GM23338 (cell line): ENCODE measurements at regions not wholly inside any gene's neighbourhood (a gene's known extent, or its start where the extent isn't known, plus 50 kb on each side); places are given as distances from the start of the nearest gene placed in this dataset.

Source experiments
- ATAC-seq: fragments of 200-7000 bp; cut with Tn5 transposase; 3 replicates; pipeline ENCODE4 v1.9.1; 2020
- DNase-seq: peaks from one replicate; pipeline ENCODE4 v3.0.0-alpha.2; 2015; ENCODE audit warnings: low spot score
- H2AFZ ChIP-seq: fragments of 200-600 bp; sonication (generic); 2 replicates; pipeline ENCODE4 v1.8.0; 2016; ENCODE audit warnings: antibody characterized with exemption, mild to moderate bottlenecking, moderate library complexity
- H3F3A ChIP-seq: fragments of 200-600 bp; sonication (generic); replicated peaks from 2 replicates; pipeline ENCODE4 v1.8.0; 2017; ENCODE audit warnings: antibody characterized with exemption, mixed run types, low read depth
- H3K27ac ChIP-seq: fragments of 200-600 bp; sonication (generic); 2 replicates; pipeline ENCODE4 v1.6.1; 2016; ENCODE audit warnings: low read depth
- H3K27me3 ChIP-seq: fragments of 200-600 bp; sonication (generic); 2 replicates; pipeline ENCODE4 v1.8.0; 2016; ENCODE audit warnings: mild to moderate bottlenecking, mixed run types, moderate library complexity; ENCODE audit not compliant: insufficient read depth
- H3K36me3 ChIP-seq: fragments of 200-600 bp; sonication (generic); 2 replicates; pipeline ENCODE4 v1.8.0; 2016; ENCODE audit warnings: mild to moderate bottlenecking; ENCODE audit not compliant: insufficient read depth
- H3K4me1 ChIP-seq: fragments of 200-600 bp; sonication (generic); 2 replicates; pipeline ENCODE4 v1.8.0; 2016; ENCODE audit warnings: mild to moderate bottlenecking, moderate library complexity; ENCODE audit not compliant: insufficient read depth
- H3K4me2 ChIP-seq: fragments of 200-600 bp; sonication (generic); 2 replicates; pipeline ENCODE4 v1.7.1; 2017; ENCODE audit warnings: mixed run types
- H3K4me3 ChIP-seq: fragments of 200-600 bp; sonication (generic); 2 replicates; pipeline ENCODE4 v1.6.1; 2016; ENCODE audit warnings: mixed run types
- H3K79me2 ChIP-seq: fragments of 200-600 bp; sonication (generic); replicated peaks from 2 replicates; pipeline ENCODE4 v1.8.0; 2017; ENCODE audit warnings: mild to moderate bottlenecking; ENCODE audit not compliant: insufficient read depth
- H3K9me2 ChIP-seq: fragments of 200-600 bp; sonication (generic); 2 replicates; pipeline ENCODE4 v1.8.0; 2017; ENCODE audit not compliant: insufficient read depth
- H4K20me1 ChIP-seq: fragments of 200-600 bp; sonication (generic); replicated peaks from 2 replicates; pipeline ENCODE4 v1.8.0; 2017; ENCODE audit warnings: mild to moderate bottlenecking; ENCODE audit not compliant: insufficient read depth
- H3K27ac Mint-ChIP-seq: 2 replicates; pipeline ENCODE4 v1.8.0; 2020; ENCODE audit warnings: inconsistent platforms, mild to moderate bottlenecking, moderate library complexity, mixed read lengths
- H3K27me3 Mint-ChIP-seq: 3 replicates; pipeline ENCODE4 v1.8.0; 2022; ENCODE audit warnings: low read depth, mild to moderate bottlenecking, moderate library complexity, mixed read lengths, inconsistent platforms; ENCODE audit not compliant: insufficient read depth, poor library complexity
- H3K36me3 Mint-ChIP-seq: 3 replicates; pipeline ENCODE4 v1.8.0; 2021; ENCODE audit warnings: low read depth, mild to moderate bottlenecking, inconsistent platforms, moderate library complexity, mixed read lengths
- H3K4me1 Mint-ChIP-seq: 3 replicates; pipeline ENCODE4 v1.8.0; 2020; ENCODE audit warnings: mild to moderate bottlenecking, inconsistent platforms, mixed read lengths
- H3K4me3 Mint-ChIP-seq: 3 replicates; pipeline ENCODE4 v1.8.0; 2021; ENCODE audit warnings: moderate library complexity, mild to moderate bottlenecking, inconsistent platforms, mixed read lengths
- H3K9me3 Mint-ChIP-seq: 3 replicates; pipeline ENCODE4 v1.8.0; 2020; ENCODE audit warnings: moderate library complexity, mild to moderate bottlenecking, inconsistent platforms, mixed read lengths
- CREB1 ChIP-seq: fragments of 250-450 bp; sonication (Bioruptor Pico); IDR thresholded peaks from 2 replicates; pipeline ENCODE4 v1.5.0; 2020; ENCODE audit warnings: low read depth, mild to moderate bottlenecking, moderate library complexity
- EZH2phosphoT487 ChIP-seq: fragments of 200-600 bp; sonication (generic); IDR thresholded peaks from one replicate; pipeline ENCODE4 v1.8.1; 2018; ENCODE audit warnings: antibody characterized with exemption; ENCODE audit not compliant: unreplicated experiment
- NANOG ChIP-seq: IDR thresholded peaks from 2 replicates; pipeline ENCODE4 v1.6.1; 2016; ENCODE audit warnings: antibody characterized with exemption, borderline replicate concordance
- TF ChIP-seq, protein P1 (sequence below), 2 experiments: fragments of 200-600 bp in 1 of 2; sonication (generic) in 1 of 2; conservative IDR thresholded peaks; 2 replicates each; pipeline versions ENCODE4 v1.5.1 to v1.6.1; 2016 to 2017; ENCODE audit warnings: antibody characterized with exemption in 2 of 2, low read depth in 2 of 2, mild to moderate bottlenecking in 2 of 2, moderate library complexity in 1 of 2
- TF ChIP-seq, protein P2 (sequence below): IDR thresholded peaks from one replicate; pipeline ENCODE4 v1.6.1; 2018; ENCODE audit warnings: antibody characterized with exemption; ENCODE audit not compliant: unreplicated experiment

DNA sequence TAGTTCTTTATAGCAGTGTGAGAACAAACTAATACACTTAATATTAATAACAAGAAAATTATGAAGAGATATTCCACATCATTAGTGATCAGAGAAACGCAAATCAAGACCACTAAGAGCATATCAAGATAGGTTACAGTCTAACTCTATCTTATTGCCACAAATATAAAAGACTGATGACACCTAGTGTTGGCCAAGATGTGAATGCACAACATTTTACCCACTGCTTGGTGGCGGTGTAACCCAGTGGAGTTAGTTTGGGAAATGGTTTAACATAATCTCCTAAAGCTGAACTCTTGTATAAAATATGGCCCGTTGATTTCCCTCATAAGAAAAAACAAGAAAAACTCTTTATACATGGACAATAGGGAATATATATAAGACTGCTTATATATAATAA, 92.4 kb downstream of the SLITRK2 start:
- no peaks in the 10 kb centered on the region for H4K20me1 ChIP-seq
- H3K4me3 ChIP-seq: no peak overlapping the region
- H3F3A ChIP-seq: no peaks in the 10 kb centered on the region
- H3K4me1 Mint-ChIP-seq: no peaks in the 10 kb centered on the region
- H3K79me2 ChIP-seq: no peaks in the 10 kb centered on the region
- no peaks in the 10 kb centered on the region for H3K9me2 ChIP-seq
- no peak overlapping the region for H2AFZ ChIP-seq
- H3K27me3 Mint-ChIP-seq: no peaks in the 10 kb centered on the region
- peaks cover 18% of the 10 kb centered on the region; the same call in 2 of the 3 replicates for H3K9me3 Mint-ChIP-seq
- no peaks in the 10 kb centered on the region for H3K4me1 ChIP-seq
- H3K4me2 ChIP-seq: no peak overlapping the region
- DNase-seq (peak; percentile 5), ATAC-seq (no peak)
- H3K36me3 Mint-ChIP-seq: no peaks in the 10 kb centered on the region
- no peak overlapping the region for H3K27ac ChIP-seq
- H3K27ac Mint-ChIP-seq: no peak overlapping the region
- H3K36me3 ChIP-seq: no peaks in the 10 kb centered on the region
- H3K4me3 Mint-ChIP-seq: no peak overlapping the region
- TF ChIP-seq, protein P1, sequence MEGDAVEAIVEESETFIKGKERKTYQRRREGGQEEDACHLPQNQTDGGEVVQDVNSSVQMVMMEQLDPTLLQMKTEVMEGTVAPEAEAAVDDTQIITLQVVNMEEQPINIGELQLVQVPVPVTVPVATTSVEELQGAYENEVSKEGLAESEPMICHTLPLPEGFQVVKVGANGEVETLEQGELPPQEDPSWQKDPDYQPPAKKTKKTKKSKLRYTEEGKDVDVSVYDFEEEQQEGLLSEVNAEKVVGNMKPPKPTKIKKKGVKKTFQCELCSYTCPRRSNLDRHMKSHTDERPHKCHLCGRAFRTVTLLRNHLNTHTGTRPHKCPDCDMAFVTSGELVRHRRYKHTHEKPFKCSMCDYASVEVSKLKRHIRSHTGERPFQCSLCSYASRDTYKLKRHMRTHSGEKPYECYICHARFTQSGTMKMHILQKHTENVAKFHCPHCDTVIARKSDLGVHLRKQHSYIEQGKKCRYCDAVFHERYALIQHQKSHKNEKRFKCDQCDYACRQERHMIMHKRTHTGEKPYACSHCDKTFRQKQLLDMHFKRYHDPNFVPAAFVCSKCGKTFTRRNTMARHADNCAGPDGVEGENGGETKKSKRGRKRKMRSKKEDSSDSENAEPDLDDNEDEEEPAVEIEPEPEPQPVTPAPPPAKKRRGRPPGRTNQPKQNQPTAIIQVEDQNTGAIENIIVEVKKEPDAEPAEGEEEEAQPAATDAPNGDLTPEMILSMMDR (conservative IDR thresholded peaks at IDR 0.05; ENCODE audit: low read depth in 2 of 2): peak; percentile 31 to 55; a peak in 3 of 4 replicates
- no peak for TF ChIP-seq CREB1 (CRISPR knock-in tag)
- H3K27me3 ChIP-seq: no peaks in the 10 kb centered on the region

DNA sequence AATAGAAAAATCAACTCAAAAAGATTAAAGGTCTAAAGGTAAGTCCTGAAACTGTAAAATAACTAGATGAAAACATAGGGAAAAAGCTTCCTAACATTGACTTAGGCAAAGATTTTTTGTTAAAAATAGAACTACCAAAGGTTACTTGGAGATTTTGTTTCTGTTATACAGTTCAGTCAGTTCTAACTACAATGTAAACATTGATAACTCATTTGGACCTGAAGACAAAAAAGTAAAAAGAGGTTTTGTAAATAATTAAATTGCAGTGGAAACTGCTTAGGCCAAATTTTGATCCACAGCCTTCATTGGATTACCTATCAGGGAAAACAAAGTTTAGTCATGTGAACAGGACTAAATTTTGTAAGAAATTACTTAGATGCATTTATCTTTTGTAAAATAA, 101.8 kb downstream of the SLITRK2 start:
- Histone ChIP-seq H3K9me2 (no peaks in the 10 kb centered on the region), H4K20me1 (no peaks in the 10 kb centered on the region), H2AFZ (no peak overlapping the region), H3K4me1 (no peaks in the 10 kb centered on the region), H3K27me3 (no peaks in the 10 kb centered on the region), H3K27ac (no peak overlapping the region), H3F3A (no peaks in the 10 kb centered on the region), H3K4me2 (no peak overlapping the region), H3K4me3 (no peak overlapping the region), H3K36me3 (no peaks in the 10 kb centered on the region), H3K79me2 (no peaks in the 10 kb centered on the region)
- H3K4me3 Mint-ChIP-seq: no peak overlapping the region
- H3K9me3 Mint-ChIP-seq: peaks cover 23% of the 10 kb centered on the region
- no peaks in the 10 kb centered on the region for H3K27me3 Mint-ChIP-seq
- ATAC-seq (no peak), DNase-seq (no peak)
- H3K36me3 Mint-ChIP-seq: no peaks in the 10 kb centered on the region
- no peaks in the 10 kb centered on the region for H3K4me1 Mint-ChIP-seq
- no peak overlapping the region for H3K27ac Mint-ChIP-seq
- TF ChIP-seq, protein P2, sequence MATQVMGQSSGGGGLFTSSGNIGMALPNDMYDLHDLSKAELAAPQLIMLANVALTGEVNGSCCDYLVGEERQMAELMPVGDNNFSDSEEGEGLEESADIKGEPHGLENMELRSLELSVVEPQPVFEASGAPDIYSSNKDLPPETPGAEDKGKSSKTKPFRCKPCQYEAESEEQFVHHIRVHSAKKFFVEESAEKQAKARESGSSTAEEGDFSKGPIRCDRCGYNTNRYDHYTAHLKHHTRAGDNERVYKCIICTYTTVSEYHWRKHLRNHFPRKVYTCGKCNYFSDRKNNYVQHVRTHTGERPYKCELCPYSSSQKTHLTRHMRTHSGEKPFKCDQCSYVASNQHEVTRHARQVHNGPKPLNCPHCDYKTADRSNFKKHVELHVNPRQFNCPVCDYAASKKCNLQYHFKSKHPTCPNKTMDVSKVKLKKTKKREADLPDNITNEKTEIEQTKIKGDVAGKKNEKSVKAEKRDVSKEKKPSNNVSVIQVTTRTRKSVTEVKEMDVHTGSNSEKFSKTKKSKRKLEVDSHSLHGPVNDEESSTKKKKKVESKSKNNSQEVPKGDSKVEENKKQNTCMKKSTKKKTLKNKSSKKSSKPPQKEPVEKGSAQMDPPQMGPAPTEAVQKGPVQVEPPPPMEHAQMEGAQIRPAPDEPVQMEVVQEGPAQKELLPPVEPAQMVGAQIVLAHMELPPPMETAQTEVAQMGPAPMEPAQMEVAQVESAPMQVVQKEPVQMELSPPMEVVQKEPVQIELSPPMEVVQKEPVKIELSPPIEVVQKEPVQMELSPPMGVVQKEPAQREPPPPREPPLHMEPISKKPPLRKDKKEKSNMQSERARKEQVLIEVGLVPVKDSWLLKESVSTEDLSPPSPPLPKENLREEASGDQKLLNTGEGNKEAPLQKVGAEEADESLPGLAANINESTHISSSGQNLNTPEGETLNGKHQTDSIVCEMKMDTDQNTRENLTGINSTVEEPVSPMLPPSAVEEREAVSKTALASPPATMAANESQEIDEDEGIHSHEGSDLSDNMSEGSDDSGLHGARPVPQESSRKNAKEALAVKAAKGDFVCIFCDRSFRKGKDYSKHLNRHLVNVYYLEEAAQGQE: no peak
- TF ChIP-seq CREB1 (CRISPR knock-in tag): no peak
- no peak for TF ChIP-seq EZH2phosphoT487
- TF ChIP-seq NANOG: no peak
